NCI-H82 (cell line): ENCODE measurements at regions not wholly inside any gene's neighbourhood (a gene's known extent, or its start where the extent isn't known, plus 50 kb on each side); places are given as distances from the start of the nearest gene placed in this dataset.

Experiments used
- DNase-seq: peaks from one replicate; lab custom pipeline; 2025; lab: John Stamatoyannopoulos, UW

- DNase-seq = peak; percentile 54
These were observed 497.1 kb downstream of the ARHGEF28 start for GRCh38 chr5:74122979-74123590.

DNA sequence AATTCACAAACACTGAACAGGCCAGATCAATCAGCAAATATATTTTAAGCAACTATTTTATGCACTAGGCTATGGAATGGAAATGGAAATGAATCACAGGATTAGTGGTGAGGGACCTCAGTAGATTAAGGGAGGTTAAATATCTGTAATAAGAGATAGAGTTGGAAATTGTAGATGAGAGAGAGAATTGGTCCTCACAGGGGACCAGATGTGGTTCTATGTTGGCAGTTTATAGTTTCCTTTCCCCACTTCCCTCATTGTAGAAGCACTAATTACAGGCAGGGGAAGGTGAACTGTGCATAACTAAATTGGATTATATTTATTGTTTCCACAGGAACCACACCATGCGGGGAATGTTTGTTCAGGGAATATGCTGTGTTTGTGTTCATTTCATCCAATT, 496.2 kb downstream of the ARHGEF28 start:
- peak; percentile 14 for DNase-seq

DNA sequence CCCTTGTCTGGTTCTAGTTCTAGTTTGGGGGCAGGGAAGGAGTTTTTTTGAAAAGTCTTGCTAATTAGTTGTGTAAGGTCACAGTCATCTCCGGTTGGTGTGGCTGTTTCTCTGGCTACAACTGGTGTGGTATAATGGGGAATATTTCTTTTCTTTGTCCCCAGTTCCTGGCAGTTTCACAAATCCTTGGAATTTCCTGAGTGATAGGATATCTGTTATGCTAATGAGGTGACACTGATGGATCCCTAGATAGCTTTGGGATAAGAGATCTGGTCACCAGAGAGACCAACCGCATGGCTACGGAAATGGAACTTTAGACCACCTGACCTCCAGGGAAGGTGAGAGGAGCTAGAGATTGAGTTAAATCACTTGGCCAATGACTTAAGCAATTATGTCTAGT, 494.6 kb downstream of the ARHGEF28 start:
- no peak for DNase-seq

GRCh38 chr5:74118071-74118470, 492.1 kb downstream of the ARHGEF28 start:
- DNase-seq = no peak

DNA sequence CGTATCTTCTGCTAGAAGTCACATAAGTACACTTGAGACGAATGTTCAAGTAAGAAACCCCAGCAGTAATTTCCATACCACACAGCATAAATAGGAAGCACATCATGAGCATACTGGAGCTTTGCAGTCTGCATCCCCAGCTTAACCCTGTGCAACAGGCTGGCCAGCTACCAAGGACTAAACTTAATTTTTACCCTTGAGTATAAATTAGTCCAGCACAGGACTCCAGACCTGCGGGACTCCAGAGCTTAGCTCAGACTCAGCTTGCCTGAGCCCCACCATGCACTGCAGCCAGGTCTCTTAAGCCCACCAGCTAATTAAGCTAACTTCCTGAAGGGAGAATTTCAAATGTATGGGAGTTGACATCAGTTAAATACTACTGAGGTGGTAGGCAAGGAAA, 491.0 kb downstream of the ARHGEF28 start:
- DNase-seq = no peak

GRCh38 chr5:74116266-74116665, 490.3 kb downstream of the ARHGEF28 start:
- no peak for DNase-seq

DNA sequence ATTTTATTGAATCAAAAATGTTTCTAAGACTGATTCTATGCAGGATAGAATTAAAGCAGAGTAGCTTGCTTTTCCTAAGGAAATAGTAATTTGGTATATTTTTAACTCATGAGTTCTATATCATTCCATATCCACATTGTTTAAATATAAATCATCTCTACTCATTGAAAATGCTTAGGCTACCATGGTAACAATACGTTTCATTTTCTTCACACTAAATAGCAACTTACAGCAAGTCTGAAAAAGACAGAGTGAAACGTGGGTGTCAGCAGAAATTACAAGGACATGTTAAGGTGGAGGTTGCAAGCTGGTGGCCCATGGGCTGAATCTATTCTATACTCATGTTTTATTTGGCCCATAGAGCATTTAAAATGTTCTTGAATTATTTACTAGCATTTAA, 487.9 kb downstream of the ARHGEF28 start:
- no peak for DNase-seq

- DNase-seq = no peak
These were observed 487.2 kb downstream of the ARHGEF28 start for GRCh38 chr5:74113196-74113540.

DNA sequence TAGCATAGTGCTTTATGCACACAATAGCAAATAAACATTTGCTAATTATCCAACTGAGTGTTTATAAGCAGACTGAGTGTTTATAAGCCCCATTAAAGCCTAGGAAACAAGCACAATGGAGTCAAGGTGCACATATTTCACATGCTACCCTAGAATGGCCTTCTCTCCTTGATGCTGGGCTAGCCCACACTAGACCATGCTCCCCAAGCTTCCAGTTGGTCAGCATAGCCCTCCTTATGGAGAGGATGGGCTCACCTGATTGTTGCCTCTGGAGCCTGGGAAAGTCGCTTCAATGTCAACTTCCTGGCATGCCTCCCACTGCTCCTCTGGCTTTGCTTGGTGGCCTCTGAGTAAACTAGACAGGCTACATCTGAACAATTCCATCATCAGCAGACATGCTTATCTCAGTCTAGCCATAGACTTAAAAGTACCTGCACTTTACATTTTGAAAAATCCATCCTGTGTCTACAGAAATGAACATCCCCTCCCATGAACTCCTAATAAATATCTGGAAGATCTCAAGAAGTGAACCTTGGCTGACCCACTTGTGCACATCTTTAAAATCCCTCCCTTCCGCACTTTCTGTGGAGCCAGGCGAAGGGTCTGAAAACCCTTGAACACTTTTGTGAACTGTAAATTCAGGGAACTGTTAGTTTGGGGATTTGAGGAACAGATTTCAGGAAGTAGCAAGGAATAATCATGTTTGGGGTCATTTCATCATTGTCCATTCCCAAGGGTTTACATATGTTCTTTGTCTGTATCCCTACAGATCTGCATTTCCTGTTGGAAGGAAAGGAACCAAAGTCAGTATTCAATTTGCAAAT, 486.6 kb downstream of the ARHGEF28 start:
- DNase-seq = no peak

GRCh38 chr5:74111764-74112163, 485.8 kb downstream of the ARHGEF28 start:
- DNase-seq = no peak

GRCh38 chr5:74109344-74109743, 483.3 kb downstream of the ARHGEF28 start:
- peak; percentile 56 for DNase-seq

- DNase-seq = no peak
These were observed 481.9 kb downstream of the ARHGEF28 start for GRCh38 chr5:74107899-74108298.

DNA sequence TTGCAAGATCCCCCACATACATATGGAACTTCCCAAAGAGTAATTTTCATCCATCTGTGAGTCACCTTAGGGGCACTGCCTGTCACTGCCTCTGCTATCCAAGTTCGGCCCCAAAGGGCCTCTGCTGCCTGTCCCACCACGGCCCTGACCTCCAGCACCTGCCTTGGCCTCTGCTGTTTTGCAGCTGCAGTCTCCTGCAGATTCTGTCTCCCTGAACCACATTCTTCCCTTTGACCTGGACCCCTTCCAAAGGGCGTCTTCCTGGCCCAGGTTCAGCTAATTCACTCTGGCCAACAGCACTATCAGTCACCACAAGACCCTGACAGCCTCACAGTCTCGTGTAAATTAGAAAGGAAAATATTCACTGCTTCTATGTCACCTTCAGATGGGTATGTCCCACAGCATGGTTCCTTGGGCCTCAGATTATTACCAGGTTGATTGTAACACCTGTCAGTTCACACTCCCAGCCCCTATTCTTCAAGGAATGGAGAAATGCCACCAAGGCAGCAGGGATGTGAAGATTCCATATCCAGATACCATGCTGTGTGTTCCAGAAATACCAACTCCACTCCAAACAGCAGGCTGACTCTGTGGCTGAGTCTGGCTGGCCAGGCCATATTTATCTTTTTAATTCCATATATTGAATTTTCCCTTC, 479.3 kb downstream of the ARHGEF28 start:
- DNase-seq = no peak

- DNase-seq = no peak
These were observed 477.4 kb downstream of the ARHGEF28 start for GRCh38 chr5:74103131-74104023.

DNA sequence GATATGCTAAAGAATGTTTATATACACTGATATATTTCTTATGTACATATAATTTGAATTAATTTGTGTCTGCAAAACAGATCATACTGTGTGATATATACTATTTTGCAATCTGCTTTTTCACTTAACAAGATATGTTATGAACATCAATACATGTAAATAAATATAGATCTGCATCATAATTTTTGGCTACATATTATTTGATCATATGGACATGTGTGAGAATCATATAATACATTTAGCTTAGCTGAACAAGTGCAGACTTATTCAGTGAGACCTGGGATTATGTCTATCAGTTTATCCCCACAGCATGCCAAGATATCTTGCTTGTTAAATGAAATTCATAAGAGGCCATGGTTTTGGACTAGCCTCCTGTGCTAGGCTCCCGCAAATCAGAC, 474.3 kb downstream of the ARHGEF28 start:
- no peak for DNase-seq

DNA sequence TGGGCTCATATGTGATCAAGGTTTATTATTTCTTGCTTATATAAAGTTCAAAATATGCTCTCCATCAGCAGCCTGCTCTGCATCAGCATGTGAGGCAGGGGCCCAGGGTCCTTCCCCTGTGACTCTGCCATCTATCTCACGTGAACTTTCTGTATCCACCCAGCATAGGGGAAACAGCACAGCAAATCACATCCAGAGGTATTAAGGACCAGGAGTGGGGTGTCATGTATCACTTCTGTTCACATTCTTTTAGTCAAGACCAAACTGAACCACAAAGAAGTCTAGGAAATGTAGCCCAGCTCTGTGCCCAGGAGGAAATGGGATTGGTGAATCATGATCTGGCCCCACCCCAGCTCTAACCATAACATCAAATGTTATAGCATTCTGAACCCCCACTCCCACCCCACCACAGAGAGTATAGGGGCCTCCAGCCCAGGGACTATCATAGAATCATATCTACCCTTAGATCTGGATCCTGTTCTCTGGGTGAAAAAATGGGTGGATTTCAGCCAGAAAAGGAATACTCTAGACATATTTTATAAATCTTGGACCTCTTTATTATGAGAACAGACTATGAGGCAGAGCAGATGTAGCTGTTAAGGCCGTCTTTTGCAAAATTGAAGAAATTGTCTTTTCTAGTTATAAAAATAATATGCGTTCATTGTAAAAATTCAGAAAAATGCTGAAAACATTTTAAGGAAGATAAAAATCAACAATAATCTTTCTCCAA, 473.7 kb downstream of the ARHGEF28 start:
- DNase-seq = no peak

GRCh38 chr5:74098941-74099340, 472.9 kb downstream of the ARHGEF28 start:
- no peak for DNase-seq

GRCh38 chr5:74098456-74098855, 472.5 kb downstream of the ARHGEF28 start:
- DNase-seq = no peak

DNA sequence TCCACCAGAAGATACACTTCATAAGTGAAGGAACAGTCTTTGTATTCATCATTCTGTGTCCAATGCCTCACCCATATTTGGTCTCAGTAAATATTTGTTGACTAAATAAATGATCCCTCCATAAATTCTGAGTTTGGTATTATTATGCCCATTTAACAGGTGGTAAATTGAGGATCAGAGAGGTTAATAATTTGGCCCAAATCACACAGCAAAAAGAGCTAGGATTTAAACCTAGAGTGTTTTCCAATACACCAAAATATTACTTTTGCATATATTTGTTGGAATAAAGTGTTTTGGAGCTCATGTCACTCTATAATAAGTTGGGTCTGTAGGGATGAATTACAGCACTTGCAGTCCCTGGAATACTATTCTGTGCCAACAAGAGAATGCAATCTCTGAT, 470.3 kb downstream of the ARHGEF28 start:
- DNase-seq = no peak

- no peak for DNase-seq
These were observed 469.9 kb downstream of the ARHGEF28 start for GRCh38 chr5:74095871-74096270.

- DNase-seq = no peak
These were observed 468.7 kb downstream of the ARHGEF28 start for GRCh38 chr5:74094782-74095108.
